GM21786 (cell line): ENCODE measurements at regions not wholly inside any gene's neighbourhood (a gene's known extent, or its start where the extent isn't known, plus 50 kb on each side); places are given as distances from the start of the nearest gene placed in this dataset.
"Not testable (repeated sequence)": the region's sequence is repeated elsewhere in the genome, so short reads cannot be mapped to it uniquely, and the experiment has no call there.

Experiments used
- ATAC-seq: cut with Tn5 transposase; IDR thresholded peaks from one replicate; pipeline ENCODE4 v1.9.1; 2021; ENCODE audit not compliant: unreplicated experiment

- no peak for ATAC-seq
These were observed 280.4 kb upstream of the ANXA10 start for GRCh38 chr4:167811958-167812357.

GRCh38 chr4:167826281-167826680, 266.1 kb upstream of the ANXA10 start:
- ATAC-seq: no peak

GRCh38 chr4:167831855-167832254, 260.5 kb upstream of the ANXA10 start:
- ATAC-seq: no peak

- ATAC-seq: no peak
These were observed 253.7 kb upstream of the ANXA10 start for GRCh38 chr4:167838686-167839085.

- no peak for ATAC-seq
These were observed 249.8 kb upstream of the ANXA10 start for GRCh38 chr4:167842487-167842886.

GRCh38 chr4:167854881-167855280, 237.5 kb upstream of the ANXA10 start:
- ATAC-seq: no peak

GRCh38 chr4:167858127-167858526, 234.2 kb upstream of the ANXA10 start:
- not testable (repeated sequence) for ATAC-seq

GRCh38 chr4:167867191-167867590, 225.1 kb upstream of the ANXA10 start:
- ATAC-seq: no peak

GRCh38 chr4:167868163-167868562, 224.2 kb upstream of the ANXA10 start:
- ATAC-seq: no peak

- ATAC-seq: no peak
These were observed 218.8 kb upstream of the ANXA10 start for GRCh38 chr4:167873496-167873895.

- not testable (repeated sequence) for ATAC-seq
These were observed 216.2 kb upstream of the ANXA10 start for GRCh38 chr4:167876091-167876490.

GRCh38 chr4:167877826-167878225, 214.5 kb upstream of the ANXA10 start:
- ATAC-seq: not testable (repeated sequence)

GRCh38 chr4:167883266-167883665, 209.1 kb upstream of the ANXA10 start:
- no peak for ATAC-seq

- no peak for ATAC-seq
These were observed 207.3 kb upstream of the ANXA10 start for GRCh38 chr4:167885071-167885470.

GRCh38 chr4:167885872-167886271, 206.5 kb upstream of the ANXA10 start:
- ATAC-seq: no peak

GRCh38 chr4:167887726-167888125, 204.6 kb upstream of the ANXA10 start:
- ATAC-seq: no peak

- no peak for ATAC-seq
These were observed 202.1 kb upstream of the ANXA10 start for GRCh38 chr4:167890226-167890625.

- no peak for ATAC-seq
These were observed 198.8 kb upstream of the ANXA10 start for GRCh38 chr4:167893531-167893930.

- not testable (repeated sequence) for ATAC-seq
These were observed 196.1 kb upstream of the ANXA10 start for GRCh38 chr4:167896260-167896659.

GRCh38 chr4:167897116-167897515, 195.2 kb upstream of the ANXA10 start:
- no peak for ATAC-seq

GRCh38 chr4:167903291-167903721, 189.0 kb upstream of the ANXA10 start:
- ATAC-seq: no peak

GRCh38 chr4:167906851-167907250, 185.5 kb upstream of the ANXA10 start:
- ATAC-seq: no peak

- no peak for ATAC-seq
These were observed 183.5 kb upstream of the ANXA10 start for GRCh38 chr4:167908816-167909215.

- not testable (repeated sequence) for ATAC-seq
These were observed 179.8 kb upstream of the ANXA10 start for GRCh38 chr4:167912535-167912934.
